SK-N-MC (cell line): ENCODE measurements at regions not wholly inside any gene's neighbourhood (a gene's known extent, or its start where the extent isn't known, plus 50 kb on each side); places are given as distances from the start of the nearest gene placed in this dataset.

Experiments used
- EZH2 ChIP-seq: fragments of 200-600 bp; sonication (generic); IDR thresholded peaks from one replicate; pipeline ENCODE4 v1.6.1; 2017; ENCODE audit warnings: antibody characterized with exemption
- POLR2AphosphoS5 ChIP-seq: IDR thresholded peaks from 2 replicates; pipeline ENCODE4 v1.6.1; 2012; ENCODE audit warnings: mild to moderate bottlenecking, low read depth, low read length, borderline replicate concordance

DNA sequence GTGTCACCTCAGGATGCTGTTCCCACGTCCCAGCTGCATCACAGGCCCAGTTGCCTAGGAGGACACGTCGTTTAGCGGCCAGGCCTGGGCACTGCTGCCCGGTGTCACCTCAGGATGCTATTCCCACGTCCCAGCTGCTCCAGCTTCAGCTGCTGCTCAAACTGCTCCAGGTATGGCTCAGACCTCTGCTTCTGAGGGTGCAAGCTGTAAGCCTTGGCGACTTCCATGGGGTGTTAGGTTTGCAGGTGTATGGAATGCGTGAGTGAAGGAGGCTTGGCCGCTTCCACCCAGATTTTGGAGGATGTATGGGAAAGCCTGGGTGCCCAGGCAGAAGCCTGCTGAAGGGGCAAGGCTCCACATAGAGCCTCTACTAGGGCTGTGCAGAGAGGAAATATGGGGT, 205.3 kb upstream of the B3GAT1 start:
- TF ChIP-seq POLR2AphosphoS5 (no peak), EZH2 (no peak)
